ENCODE measurements at regions not wholly inside any gene's neighbourhood (a gene's known extent, or its start where the extent isn't known, plus 50 kb on each side); places are given as distances from the start of the nearest gene placed in this dataset.

DNA sequence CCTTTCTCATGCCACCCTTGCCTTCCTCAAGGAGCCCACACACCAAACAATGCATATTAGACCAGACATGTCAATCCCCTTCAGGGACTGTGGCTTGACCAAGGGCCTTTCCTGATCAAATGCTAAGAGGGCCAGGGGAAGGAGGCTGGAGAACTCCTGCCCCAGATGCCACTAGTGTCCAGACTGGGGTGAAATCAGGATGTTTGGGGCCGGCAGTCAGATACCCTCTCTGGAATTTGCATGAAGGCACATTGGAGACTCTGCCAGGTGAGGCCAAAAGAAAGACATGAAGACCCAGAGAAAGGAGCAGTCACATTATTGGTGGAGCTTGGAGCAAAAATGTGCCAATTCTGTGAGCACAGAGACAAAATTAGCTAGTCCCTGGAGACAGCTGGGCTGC, 154.1 kb downstream of the TLE3 start:
- H3K4me1 Mint-ChIP-seq (ENCODE audit: low read depth, unreplicated experiment), result no peaks in the 10 kb centered on the region
- H3K27ac Mint-ChIP-seq (ENCODE audit: unreplicated experiment), result no peak overlapping the region
- peaks cover 61% of the 10 kb centered on the region for H3K27me3 Mint-ChIP-seq (ENCODE audit: unreplicated experiment)
- no peak overlapping the region for H3K4me3 Mint-ChIP-seq (ENCODE audit: low read depth, unreplicated experiment)
- no peaks in the 10 kb centered on the region for H3K9me3 Mint-ChIP-seq (ENCODE audit: low read depth, unreplicated experiment)
- CTCF ChIA-PET, result no interaction called here
- no TSS peak for BruUV-seq (replicated peaks)
- no peak for DNase-seq
- no peaks in the 10 kb centered on the region for H3K36me3 Mint-ChIP-seq (ENCODE audit: insufficient read depth, unreplicated experiment)
- TF ChIP-seq, protein P1, sequence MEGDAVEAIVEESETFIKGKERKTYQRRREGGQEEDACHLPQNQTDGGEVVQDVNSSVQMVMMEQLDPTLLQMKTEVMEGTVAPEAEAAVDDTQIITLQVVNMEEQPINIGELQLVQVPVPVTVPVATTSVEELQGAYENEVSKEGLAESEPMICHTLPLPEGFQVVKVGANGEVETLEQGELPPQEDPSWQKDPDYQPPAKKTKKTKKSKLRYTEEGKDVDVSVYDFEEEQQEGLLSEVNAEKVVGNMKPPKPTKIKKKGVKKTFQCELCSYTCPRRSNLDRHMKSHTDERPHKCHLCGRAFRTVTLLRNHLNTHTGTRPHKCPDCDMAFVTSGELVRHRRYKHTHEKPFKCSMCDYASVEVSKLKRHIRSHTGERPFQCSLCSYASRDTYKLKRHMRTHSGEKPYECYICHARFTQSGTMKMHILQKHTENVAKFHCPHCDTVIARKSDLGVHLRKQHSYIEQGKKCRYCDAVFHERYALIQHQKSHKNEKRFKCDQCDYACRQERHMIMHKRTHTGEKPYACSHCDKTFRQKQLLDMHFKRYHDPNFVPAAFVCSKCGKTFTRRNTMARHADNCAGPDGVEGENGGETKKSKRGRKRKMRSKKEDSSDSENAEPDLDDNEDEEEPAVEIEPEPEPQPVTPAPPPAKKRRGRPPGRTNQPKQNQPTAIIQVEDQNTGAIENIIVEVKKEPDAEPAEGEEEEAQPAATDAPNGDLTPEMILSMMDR (IDR thresholded peaks at IDR 0.05; ENCODE audit: unreplicated experiment), result no peak
- intact Hi-C loops (cut with micrococcal nuclease; ENCODE audit: unreplicated experiment), result no loop called here

DNA sequence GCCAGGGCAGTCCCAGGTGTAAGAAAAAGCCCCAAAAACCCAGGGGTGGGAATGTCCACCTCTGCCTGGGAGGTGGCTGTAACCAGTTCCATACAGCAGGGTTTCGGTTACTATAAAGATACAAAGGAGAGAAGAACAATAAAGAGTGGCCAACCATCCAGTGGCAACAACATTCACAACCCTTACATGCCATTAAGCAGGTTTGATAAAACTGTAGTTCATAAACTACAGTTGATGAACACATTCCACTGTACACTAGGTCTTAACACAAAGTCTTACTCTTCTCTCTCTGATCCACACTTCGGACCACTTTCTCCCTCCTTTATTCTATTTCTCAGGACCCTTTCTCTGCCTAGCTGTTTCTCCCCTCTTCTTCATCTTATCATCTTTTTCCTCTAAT, 152.0 kb downstream of the TLE3 start:
- no TSS peak for BruUV-seq (replicated peaks)
- Mint-ChIP-seq H3K4me3 (ENCODE audit: low read depth, unreplicated experiment) (no peak overlapping the region), H3K27ac (ENCODE audit: unreplicated experiment) (no peak overlapping the region), H3K4me1 (ENCODE audit: low read depth, unreplicated experiment) (no peaks in the 10 kb centered on the region), H3K9me3 (ENCODE audit: low read depth, unreplicated experiment) (no peaks in the 10 kb centered on the region), H3K27me3 (ENCODE audit: unreplicated experiment) (peaks cover 48% of the 10 kb centered on the region), H3K36me3 (ENCODE audit: insufficient read depth, unreplicated experiment) (no peaks in the 10 kb centered on the region)
- CTCF ChIA-PET, result no interaction called here
- DNase-seq, result no peak
- TF ChIP-seq, protein P1 (IDR thresholded peaks at IDR 0.05; ENCODE audit: unreplicated experiment), result no peak
- intact Hi-C loops (cut with micrococcal nuclease; ENCODE audit: unreplicated experiment), result no loop called here

DNA sequence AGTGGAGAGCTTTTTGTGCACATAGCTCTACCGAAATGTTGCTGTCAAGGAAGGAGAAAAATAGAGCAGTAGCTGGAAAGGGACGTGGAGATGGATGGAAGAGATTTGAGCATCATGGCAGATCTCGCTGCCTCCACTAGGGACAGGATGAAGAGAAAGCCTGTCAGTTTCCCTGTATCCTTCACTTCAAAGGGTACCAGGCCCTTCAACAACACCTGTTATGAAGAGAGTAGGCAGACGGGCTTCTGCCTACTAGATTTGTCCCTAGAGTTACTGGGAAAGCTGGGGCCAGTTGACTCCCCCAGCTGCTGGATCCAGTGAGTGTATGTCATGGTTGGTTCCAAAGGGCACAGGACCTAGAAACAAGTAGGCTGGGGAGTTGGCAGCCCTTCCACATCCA, 150.8 kb downstream of the TLE3 start:
- no peak overlapping the region for H3K4me3 Mint-ChIP-seq (ENCODE audit: low read depth, unreplicated experiment)
- no peak overlapping the region for H3K27ac Mint-ChIP-seq (ENCODE audit: unreplicated experiment)
- intact Hi-C loops (cut with micrococcal nuclease; ENCODE audit: unreplicated experiment), result no loop called here
- DNase-seq, result no peak
- TF ChIP-seq, protein P1 (IDR thresholded peaks at IDR 0.05; ENCODE audit: unreplicated experiment), result no peak
- H3K9me3 Mint-ChIP-seq (ENCODE audit: low read depth, unreplicated experiment), result no peaks in the 10 kb centered on the region
- no TSS peak for BruUV-seq (replicated peaks)
- no peaks in the 10 kb centered on the region for H3K4me1 Mint-ChIP-seq (ENCODE audit: low read depth, unreplicated experiment)
- no peaks in the 10 kb centered on the region for H3K36me3 Mint-ChIP-seq (ENCODE audit: insufficient read depth, unreplicated experiment)
- CTCF ChIA-PET, result no interaction called here
- H3K27me3 Mint-ChIP-seq (ENCODE audit: unreplicated experiment), result peaks cover 49% of the 10 kb centered on the region

DNA sequence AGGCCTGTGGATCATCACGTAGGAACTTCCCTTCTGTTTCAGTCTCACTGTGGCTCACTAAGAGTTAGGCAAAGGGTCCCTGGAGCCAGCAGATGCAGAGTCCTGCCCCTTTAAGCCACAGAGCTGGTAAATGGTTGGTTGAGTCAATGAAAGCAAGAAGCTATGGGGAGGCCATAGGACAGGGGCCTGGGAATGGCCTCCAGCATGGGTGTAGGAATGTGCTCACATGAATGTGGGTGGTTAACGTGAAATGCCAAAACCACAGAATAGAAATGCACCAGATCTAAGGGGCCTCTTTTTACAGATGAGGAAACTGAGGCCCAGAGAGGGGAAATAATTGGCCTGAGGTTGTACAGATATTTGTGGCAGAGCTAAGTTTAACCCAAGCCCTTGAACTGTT, 150.3 kb downstream of the TLE3 start:
- TF ChIP-seq, protein P1 (IDR thresholded peaks at IDR 0.05; ENCODE audit: unreplicated experiment), result no peak
- DNase-seq, result no peak
- intact Hi-C loops (cut with micrococcal nuclease; ENCODE audit: unreplicated experiment), result no loop called here
- Mint-ChIP-seq H3K4me3 (ENCODE audit: low read depth, unreplicated experiment) (no peak overlapping the region), H3K9me3 (ENCODE audit: low read depth, unreplicated experiment) (no peaks in the 10 kb centered on the region), H3K4me1 (ENCODE audit: low read depth, unreplicated experiment) (no peaks in the 10 kb centered on the region), H3K27me3 (ENCODE audit: unreplicated experiment) (peaks cover 54% of the 10 kb centered on the region), H3K36me3 (ENCODE audit: insufficient read depth, unreplicated experiment) (no peaks in the 10 kb centered on the region), H3K27ac (ENCODE audit: unreplicated experiment) (no peak overlapping the region)
- no TSS peak for BruUV-seq (replicated peaks)
- CTCF ChIA-PET, result no interaction called here

DNA sequence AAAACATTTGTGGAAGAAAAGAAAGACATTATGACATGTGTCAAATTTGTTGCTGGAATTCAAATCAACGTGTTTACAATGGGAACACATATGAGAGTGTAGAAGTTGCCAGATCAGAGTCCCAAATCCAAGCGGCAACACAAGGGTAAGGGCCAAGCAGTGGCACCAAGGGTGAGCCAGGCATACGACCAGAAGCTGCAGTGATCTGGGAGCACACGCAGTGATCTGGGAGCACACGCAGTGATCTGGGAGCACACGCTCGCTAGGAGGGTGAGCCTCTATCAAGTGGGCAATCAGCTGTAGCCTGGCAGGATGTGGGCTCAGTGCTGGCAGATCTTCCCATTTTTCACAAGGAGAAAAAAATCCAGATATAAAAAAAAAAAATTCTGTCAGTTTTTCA, 148.2 kb downstream of the TLE3 start:
- Mint-ChIP-seq H3K9me3 (ENCODE audit: low read depth, unreplicated experiment) (no peaks in the 10 kb centered on the region), H3K4me1 (ENCODE audit: low read depth, unreplicated experiment) (no peaks in the 10 kb centered on the region), H3K27ac (ENCODE audit: unreplicated experiment) (no peak overlapping the region), H3K4me3 (ENCODE audit: low read depth, unreplicated experiment) (no peak overlapping the region), H3K36me3 (ENCODE audit: insufficient read depth, unreplicated experiment) (no peaks in the 10 kb centered on the region), H3K27me3 (ENCODE audit: unreplicated experiment) (peaks cover 60% of the 10 kb centered on the region)
- intact Hi-C loops (cut with micrococcal nuclease; ENCODE audit: unreplicated experiment), result no loop called here
- CTCF ChIA-PET, result interaction anchor here (1.0 kb wide), 1 partner anchor 483 kb away, joined by 3 read pairs; no protein-coding TSS in a partner anchor
- BruUV-seq (replicated peaks), result no TSS peak
- no peak for DNase-seq
- TF ChIP-seq, protein P1 (IDR thresholded peaks at IDR 0.05; ENCODE audit: unreplicated experiment), result no peak

Measured in Calu3 (cell line).